Activated CD4-positive, alpha-beta T cell treated with anti-CD3 and anti-CD28 coated beads, Interleukin-2, amount 50 U/mL, for 16 hours (primary cell): ENCODE measurements at regions not wholly inside any gene's neighbourhood (a gene's known extent, or its start where the extent isn't known, plus 50 kb on each side); places are given as distances from the start of the nearest gene placed in this dataset.

ENCODE experiments used
- DNase-seq: peaks from one replicate; pipeline ENCODE4 v3.0.0-alpha.2; 2020

- DNase-seq = no peak
Measured at GRCh38 chr3:118550556-118550955, 484.1 kb downstream of the IGSF11 start.

DNA sequence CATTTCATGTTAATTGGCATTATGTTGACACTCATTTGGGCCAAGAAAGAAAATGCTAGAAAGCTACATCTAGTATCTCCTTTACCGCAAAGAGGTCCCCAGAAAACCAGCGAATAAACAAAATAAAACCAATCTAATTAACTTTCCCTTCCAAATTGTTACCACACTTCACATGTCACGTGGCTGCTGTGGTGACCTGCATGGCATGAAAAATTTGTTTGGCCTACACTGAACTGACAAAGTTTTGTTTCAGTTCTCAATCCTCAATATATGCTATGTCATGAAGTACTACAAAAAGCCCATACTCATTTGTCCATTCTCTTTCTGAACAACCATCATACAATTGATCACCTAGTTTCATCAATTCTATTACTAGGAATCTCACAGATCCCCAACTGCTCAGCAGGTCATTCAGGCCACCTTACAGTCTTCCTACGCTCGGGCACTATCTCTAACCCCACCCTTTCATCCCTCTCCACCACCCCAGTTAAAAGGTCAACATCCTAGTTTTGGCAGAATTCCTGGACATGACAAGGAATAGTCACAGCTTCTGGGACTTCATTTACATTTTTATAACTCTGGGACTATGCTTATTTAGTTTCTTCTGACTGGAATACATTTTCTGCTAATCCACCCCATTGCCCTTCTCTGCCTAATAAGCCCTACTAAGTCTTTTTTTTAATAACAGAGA lies 480.4 kb downstream of the IGSF11 start:
- no peak for DNase-seq

DNA sequence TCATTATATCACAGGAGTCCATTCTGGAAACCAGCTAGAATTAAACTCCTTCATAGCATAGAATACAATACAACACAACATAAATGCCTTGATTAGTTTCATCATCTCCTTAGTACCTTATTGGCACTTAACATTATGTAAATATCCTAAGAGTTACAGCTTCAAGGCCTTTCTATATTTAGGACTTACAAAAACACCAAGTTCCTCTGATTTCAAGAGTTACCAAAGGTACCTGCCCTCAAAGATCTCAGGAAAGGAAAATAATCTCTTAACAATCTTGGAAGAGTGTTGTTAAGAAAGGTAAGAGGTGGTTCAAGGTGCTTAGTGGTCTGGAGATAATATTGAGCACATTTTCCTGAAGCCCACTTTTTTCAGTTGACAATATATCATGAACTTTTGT lies 477.7 kb downstream of the IGSF11 start:
- DNase-seq = no peak

DNA sequence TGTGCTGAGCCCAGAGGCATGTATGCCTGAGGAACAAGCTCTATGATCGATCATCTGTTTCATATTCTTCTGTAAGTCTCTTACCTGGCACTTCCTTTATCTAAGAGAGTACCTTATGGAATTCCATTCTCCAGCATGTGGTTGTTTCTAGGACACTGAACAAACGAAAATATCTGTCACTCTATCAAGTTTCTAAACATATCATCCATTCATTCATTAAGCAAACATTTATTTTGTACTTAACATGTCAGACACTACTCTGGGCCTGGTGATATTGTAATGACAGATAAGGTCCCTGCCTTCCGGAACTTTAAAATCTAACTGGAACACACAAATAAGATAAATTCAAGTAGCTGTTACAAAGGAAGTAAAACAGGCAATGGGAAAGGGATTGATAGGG lies 477.1 kb downstream of the IGSF11 start:
- DNase-seq = no peak

DNA sequence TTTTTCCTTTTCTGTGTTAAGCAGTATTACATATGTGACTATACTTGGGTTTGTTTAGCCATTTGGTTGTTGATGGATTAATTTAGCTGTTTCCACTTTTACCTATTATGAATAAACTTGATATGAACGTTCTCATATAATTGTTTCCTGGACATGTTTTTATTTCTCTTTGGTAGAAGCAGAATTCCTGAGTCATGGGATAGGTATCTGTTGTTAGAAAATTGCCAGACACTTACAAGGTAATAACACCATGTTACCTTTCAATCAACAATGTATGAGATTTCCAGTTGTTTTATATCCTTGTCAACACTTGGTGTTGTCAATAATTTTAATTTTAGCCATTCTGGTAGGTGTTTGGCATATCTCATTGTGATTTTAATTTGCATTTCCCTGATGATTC lies 475.4 kb downstream of the IGSF11 start:
- DNase-seq = no peak

DNA sequence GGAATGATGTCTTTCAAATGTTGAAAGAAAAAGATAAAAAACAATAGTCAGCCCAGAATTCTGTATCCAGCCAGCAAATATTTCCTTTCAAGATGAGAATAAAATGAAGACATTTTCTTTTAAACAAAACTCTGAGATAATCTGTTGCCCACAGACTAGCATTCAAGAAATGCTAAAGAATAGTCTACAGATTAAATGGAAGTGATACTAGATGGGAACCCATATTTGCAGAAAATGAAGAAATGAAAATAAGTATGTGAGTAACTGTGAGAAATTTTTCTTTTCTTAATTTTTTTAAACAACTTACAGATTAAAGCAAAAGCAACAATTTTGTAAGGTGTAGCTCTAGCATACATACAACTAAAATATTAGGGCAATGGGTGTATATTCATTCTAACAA lies 469.8 kb downstream of the IGSF11 start:
- DNase-seq = no peak

- no peak for DNase-seq
Measured at GRCh38 chr3:118573912-118574311, 460.7 kb downstream of the IGSF11 start.

DNA sequence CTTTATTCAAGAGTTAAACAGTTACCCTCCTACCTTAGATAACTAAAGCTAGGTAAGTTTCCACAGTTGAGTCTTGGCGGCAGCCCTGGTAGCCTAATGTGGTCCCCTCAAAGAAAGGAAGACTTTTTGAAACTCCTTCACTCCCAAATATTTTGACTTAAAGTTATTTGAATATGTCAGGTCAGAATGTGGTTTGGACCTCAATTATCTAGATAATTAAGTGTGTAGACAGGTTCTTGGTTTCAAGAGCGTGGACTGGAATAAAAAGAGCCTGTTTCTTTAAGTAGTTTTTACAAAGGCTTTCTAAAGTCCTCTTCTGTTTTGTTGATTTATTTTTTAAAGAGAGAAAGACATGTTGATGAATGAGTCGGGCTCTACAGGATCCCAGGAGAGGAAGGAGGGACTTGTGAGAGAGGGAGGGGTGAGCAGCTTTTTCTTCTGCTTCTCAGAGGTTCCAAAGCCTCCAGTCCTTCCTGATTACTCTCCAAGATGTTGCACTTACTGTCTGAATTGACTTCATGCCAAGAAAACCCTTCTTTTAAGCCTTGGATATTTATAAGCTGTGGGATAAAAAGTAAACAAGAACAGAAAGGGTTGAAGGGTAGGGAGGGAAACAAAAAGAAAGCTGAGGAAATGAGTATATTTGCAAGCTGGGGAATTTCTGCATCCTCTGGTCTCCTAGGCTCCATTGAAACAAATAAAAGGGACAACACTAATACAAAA lies 457.4 kb downstream of the IGSF11 start:
- no peak for DNase-seq

DNA sequence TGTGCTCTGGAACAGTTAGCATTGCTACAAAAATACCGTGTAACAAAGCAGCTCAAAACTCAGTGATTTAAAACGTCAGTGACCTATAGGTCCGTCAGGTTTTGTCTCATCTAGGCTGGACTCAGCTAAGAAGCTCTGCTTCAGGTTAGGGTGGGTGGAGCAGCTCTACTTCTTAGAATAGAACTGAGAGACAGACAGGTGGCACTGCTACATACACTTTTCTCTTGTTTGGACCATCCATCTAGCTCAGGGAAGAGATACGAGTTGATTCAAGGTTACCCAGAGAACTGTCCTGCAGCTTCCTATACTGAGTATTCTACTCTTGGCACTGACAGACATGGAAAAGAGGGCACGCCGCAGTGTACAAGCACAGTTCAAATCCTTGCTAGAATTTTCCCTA lies 456.1 kb downstream of the IGSF11 start:
- no peak for DNase-seq

- DNase-seq = no peak
Measured at GRCh38 chr3:118587037-118587741, 447.5 kb downstream of the IGSF11 start.

DNA sequence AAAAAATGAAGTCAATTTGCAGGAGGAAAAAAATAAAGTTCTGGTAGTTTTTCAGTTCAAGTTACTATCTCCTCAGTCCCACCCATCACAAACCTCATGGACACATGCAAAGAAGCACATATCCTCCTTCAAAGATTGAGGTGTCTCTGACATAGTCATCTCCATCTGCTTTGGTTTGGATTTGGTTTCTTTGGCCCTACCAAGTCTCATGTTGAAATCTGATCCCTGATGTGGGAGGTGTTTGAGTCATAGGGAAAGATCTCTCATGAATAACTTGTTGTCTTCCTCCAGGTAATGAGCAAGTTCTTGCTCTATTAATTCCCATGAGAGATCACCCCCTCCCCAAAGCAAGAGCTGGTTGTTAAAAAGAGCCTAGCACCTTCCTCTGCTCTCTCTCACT lies 446.8 kb downstream of the IGSF11 start:
- no peak for DNase-seq

- DNase-seq = no peak
Measured at GRCh38 chr3:118593277-118593670, 441.4 kb downstream of the IGSF11 start.

- no peak for DNase-seq
Measured at GRCh38 chr3:118597184-118597583, 437.5 kb downstream of the IGSF11 start.

DNA sequence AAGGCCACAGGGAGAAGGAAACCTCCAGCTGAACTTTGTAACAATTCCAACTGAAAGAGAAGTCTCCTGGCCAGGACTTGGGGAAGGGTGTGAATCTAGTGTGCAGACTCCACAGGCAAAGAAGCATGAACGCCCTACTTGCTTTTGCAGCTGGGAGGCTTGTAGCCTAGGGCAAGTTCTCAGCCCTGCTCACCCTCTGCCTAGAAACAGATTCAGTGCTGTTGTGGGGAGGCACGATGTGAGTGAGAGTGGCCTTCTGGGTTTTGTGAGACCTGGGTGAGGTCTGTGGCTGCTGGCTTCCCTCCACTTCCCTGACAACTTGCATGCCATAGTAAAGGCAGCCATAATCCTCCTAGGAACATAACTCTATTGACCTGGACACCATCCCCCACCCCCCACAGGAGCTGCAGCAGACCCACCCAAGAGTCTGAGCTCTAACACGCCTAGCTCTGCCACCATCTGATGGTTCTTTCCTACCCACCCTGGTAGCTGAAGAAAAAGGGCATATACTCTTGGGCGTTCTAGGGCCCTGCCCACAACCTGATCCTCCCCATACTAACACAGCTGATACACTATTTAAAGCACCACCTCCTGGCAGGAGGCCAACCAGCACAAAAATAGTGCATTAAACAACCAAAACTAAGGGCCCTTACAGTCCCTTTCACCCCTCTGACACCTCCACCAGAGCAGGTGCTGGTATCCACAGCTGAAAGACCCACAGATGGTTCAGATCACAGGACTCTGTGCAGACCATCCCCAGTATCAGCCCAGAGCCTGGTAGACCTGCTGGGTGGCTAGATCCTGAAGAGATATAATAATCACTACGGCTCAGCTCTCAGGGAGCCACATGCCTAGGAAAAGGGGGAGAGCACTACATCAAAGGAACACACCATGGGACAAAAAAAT lies 426.5 kb downstream of the IGSF11 start:
- DNase-seq = no peak

- no peak for DNase-seq
Measured at GRCh38 chr3:118618247-118619040, 416.2 kb downstream of the IGSF11 start.

GRCh38 chr3:118626453-118626852 lies 408.2 kb downstream of the IGSF11 start:
- DNase-seq = no peak

DNA sequence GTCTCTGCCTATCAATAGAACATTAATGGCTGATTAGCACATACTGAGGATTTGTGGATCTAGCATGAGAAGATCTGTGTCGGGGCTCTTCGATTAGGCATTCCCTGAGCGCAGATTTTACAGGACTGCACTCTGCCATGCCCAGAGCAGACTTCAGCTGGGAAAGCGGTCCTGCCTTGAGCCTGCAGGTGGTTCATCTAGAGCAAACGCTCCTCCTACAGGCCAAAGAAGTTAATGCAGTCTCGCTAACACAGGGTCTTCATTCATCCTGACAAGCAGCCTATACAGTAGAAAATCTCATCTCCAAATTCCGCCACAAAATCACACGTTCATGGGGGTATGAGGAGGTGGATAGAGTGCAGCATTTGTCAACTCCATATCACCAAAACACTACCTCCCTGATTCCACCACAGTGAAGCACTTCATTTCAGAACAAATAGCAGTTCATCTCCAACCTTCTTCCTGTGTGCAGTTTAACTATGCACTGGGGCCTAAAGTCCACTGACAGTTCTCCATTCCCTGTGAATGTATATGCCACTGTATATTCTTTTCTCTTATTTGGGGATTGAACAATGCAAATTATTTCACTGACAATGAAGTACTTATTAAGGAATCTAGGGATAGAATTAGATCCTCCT lies 405.8 kb downstream of the IGSF11 start:
- peak; percentile 36 for DNase-seq

GRCh38 chr3:118629821-118630220 lies 404.8 kb downstream of the IGSF11 start:
- no peak for DNase-seq

- no peak for DNase-seq
Measured at GRCh38 chr3:118635711-118636110, 398.9 kb downstream of the IGSF11 start.

- no peak for DNase-seq
Measured at GRCh38 chr3:118636841-118637240, 397.8 kb downstream of the IGSF11 start.

DNA sequence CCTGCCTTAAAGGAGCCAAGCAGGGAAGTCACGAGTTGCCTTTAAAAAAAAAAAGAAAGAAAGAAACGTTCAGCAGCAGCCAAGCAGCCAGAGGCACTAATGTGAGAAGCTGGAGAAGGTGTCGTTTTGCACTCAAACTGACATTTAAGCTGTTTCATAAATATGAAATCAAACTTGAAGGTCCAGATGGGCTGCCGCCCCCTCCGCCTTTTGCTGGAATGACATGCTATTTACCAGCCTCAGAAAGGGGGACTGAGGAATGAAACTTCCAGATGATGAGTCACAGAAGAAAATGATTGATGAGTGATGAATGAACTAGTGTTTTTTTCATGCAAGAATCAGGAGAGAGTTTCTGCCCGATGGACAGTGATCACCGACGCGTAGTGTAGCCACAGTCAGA lies 396.8 kb downstream of the IGSF11 start:
- no peak for DNase-seq

DNA sequence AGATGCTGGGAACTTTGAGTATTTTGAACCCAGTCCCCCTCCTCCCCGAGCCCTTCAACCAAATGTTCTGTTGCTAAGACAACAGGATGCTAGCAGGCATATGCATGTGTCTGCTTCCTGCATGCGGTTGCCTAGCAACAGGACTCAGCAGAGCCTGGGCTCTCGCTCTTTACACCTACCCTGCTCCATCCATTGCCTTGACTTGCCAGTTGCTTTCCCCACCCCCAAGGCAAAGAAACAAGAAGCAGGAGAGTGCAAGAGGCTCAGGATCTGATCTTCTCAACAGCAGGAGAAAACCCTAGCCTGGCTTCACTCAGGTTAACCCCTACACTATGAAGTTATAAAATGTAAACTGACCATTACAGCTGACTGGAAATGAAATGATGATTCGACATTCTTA lies 393.0 kb downstream of the IGSF11 start:
- peak; percentile 3 for DNase-seq
